ENCODE measurements at regions not wholly inside any gene's neighbourhood (a gene's known extent, or its start where the extent isn't known, plus 50 kb on each side); places are given as distances from the start of the nearest gene placed in this dataset.

DNA sequence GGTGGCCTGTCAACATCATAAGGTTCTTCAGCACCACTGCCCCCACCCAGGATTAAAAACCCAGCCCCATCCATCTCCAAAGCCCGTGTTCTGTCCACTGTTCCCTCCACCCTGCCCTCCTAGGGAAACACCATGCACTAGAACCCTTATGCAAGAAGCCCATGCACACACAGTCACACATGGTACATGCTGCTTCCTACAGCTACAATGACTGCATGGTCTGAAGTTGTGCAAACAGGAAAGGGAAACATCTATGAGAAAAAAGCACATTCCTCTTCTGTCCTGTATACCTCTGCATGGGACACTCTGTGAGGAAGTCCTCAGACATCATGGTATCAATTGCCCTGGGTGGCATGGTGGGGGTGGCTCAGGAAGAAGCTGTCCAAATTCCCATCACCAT, 108.6 kb upstream of the MRPS22 start:
- Histone ChIP-seq H3K4me3 (ENCODE audit: low read depth, low read length) (no peak overlapping the region), H3K36me3 (ENCODE audit: control insufficient read depth, insufficient read depth, low read length) (no peaks in the 10 kb centered on the region), H3K27me3 (ENCODE audit: control insufficient read depth, insufficient read depth, low read length) (no peaks in the 10 kb centered on the region)
- FAIRE-seq (no peak), DNase-seq (ENCODE audit: low read depth) (peak; percentile 43)
- TF ChIP-seq, protein P1, sequence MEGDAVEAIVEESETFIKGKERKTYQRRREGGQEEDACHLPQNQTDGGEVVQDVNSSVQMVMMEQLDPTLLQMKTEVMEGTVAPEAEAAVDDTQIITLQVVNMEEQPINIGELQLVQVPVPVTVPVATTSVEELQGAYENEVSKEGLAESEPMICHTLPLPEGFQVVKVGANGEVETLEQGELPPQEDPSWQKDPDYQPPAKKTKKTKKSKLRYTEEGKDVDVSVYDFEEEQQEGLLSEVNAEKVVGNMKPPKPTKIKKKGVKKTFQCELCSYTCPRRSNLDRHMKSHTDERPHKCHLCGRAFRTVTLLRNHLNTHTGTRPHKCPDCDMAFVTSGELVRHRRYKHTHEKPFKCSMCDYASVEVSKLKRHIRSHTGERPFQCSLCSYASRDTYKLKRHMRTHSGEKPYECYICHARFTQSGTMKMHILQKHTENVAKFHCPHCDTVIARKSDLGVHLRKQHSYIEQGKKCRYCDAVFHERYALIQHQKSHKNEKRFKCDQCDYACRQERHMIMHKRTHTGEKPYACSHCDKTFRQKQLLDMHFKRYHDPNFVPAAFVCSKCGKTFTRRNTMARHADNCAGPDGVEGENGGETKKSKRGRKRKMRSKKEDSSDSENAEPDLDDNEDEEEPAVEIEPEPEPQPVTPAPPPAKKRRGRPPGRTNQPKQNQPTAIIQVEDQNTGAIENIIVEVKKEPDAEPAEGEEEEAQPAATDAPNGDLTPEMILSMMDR (IDR thresholded peaks at IDR 0.05; ENCODE audit: insufficient read depth, low read length, severe bottlenecking) = no peak

DNA sequence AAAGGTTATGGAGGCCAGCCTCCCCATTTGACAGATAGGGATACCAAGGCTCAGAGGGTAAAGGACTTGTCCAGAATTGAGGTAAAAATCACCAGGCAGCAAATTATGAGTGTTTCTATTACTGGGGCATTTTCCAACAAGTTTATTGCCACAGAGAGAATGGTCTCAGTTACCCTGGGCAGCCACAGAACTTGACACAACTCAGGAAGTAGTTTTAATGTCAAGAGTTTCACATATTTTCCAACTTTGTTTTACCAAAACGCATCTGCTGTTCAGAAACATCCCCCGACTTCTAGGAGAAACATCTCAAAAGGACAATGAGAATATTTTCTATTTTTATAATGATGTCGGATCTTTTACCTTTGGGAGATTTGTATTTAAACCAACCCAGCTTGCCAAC, 107.5 kb upstream of the MRPS22 start:
- FAIRE-seq (no peak), DNase-seq (ENCODE audit: low read depth) (no peak)
- no peaks in the 10 kb centered on the region for H3K36me3 ChIP-seq (ENCODE audit: control insufficient read depth, insufficient read depth, low read length)
- H3K4me3 ChIP-seq (ENCODE audit: low read depth, low read length) = no peak overlapping the region
- no peaks in the 10 kb centered on the region for H3K27me3 ChIP-seq (ENCODE audit: control insufficient read depth, insufficient read depth, low read length)
- TF ChIP-seq, protein P1 (IDR thresholded peaks at IDR 0.05; ENCODE audit: insufficient read depth, low read length, severe bottlenecking) = no peak

DNA sequence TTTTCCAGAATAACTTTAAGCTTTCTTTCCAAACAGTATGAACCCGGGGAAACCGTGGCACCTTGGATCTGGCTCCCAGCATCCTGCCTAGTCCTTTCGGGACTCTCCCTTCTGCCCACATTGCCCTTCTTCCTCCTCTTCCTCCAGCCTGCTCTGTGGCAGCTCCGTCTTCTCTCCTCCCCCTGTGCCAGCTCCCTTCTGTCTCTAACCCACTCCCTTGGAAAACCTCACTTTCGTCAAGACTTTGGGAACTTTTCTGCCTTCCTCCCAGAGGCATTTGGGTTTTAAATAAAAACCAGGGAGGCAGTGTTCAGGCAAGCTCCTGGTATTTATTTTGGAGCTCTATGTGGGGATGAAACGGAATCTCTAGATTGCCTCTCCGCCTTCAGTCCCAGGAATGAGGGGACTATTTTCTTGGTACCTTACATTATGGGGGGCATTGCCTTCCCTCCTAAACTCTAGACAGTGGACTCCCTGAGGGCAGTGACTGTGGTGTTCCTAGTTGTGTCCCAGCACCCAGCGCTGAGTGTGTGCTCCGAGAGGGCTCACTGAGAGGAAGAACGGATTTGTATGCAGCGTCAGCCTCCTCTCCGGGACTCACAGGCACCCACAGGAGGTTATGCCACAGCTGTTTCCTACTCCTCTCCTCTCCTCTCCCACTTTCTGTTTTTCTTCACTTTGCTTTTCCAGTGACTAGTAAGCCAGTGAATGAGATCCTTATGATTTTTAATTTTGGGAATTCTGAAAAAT, 105.4 kb upstream of the MRPS22 start:
- Histone ChIP-seq H3K36me3 (ENCODE audit: control insufficient read depth, insufficient read depth, low read length) (no peaks in the 10 kb centered on the region), H3K4me3 (ENCODE audit: low read depth, low read length) (no peak overlapping the region), H3K27me3 (ENCODE audit: control insufficient read depth, insufficient read depth, low read length) (peaks cover 1% of the 10 kb centered on the region)
- FAIRE-seq = no peak
- DNase-seq (ENCODE audit: low read depth) = no peak
- TF ChIP-seq, protein P1 (IDR thresholded peaks at IDR 0.05; ENCODE audit: insufficient read depth, low read length, severe bottlenecking) = no peak

DNA sequence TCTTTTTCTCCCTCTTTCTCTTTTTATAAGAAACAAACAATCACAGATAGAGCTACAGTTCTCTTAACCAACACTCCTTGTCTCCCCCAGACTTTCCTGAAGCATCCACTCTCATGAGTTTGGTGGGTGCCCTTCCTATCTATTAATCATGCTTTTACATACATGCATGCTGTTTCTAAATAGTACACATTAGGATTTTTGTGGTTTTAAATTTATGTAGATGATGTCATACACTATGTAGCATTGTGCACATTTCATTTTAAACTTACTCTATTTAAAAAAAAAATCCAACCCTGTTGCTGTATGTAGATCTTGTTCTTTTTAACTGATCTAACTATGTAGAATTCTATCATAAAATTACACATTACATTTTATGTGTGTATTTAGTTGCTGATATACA, 104.3 kb upstream of the MRPS22 start:
- no peak for FAIRE-seq
- H3K27me3 ChIP-seq (ENCODE audit: control insufficient read depth, insufficient read depth, low read length) = peaks cover 1% of the 10 kb centered on the region

DNA sequence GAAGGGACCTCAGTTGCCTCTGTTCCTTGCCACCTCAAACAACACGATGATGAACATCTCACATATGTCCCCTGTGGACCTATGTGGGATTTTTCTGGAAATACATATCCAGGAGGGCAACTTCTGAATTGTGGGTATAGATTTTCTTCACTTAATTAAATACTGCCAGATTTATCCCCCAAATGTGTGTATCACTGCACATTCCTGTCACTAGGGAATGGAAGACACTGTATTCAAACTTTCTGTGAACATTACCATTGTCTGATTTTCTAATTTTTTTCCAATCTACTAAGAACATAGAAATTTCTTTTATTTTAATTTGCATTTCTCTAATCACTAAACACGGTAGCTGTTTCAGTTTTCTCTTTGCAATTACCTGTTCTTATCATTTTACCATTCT, 102.0 kb upstream of the MRPS22 start:
- peaks cover 1% of the 10 kb centered on the region for H3K27me3 ChIP-seq (ENCODE audit: control insufficient read depth, insufficient read depth, low read length)
- DNase-seq (ENCODE audit: low read depth) = no peak

More for the DNA sequence above, 104.3 kb upstream of the MRPS22 start:
- DNase-seq (ENCODE audit: low read depth) = no peak
- TF ChIP-seq, protein P1 (IDR thresholded peaks at IDR 0.05; ENCODE audit: insufficient read depth, low read length, severe bottlenecking) = no peak
- H3K4me3 ChIP-seq (ENCODE audit: low read depth, low read length) = no peak overlapping the region
- H3K36me3 ChIP-seq (ENCODE audit: control insufficient read depth, insufficient read depth, low read length) = no peaks in the 10 kb centered on the region

More for the DNA sequence above, 102.0 kb upstream of the MRPS22 start:
- no peak for FAIRE-seq
- Histone ChIP-seq H3K36me3 (ENCODE audit: control insufficient read depth, insufficient read depth, low read length) (no peaks in the 10 kb centered on the region), H3K4me3 (ENCODE audit: low read depth, low read length) (no peak overlapping the region)
- TF ChIP-seq, protein P1 (IDR thresholded peaks at IDR 0.05; ENCODE audit: insufficient read depth, low read length, severe bottlenecking) = no peak

Measured in bronchial epithelial cell (primary cell).